Fibroblast of upper back skin (primary cell): ENCODE measurements at regions not wholly inside any gene's neighbourhood (a gene's known extent, or its start where the extent isn't known, plus 50 kb on each side); places are given as distances from the start of the nearest gene placed in this dataset.

Experiments used
- DNase-seq: peaks from one replicate; pipeline ENCODE4 v3.0.0-alpha.2; 2013

GRCh38 chr12:89977405-89978085 is 268.9 kb upstream of the ATP2B1 start:
- DNase-seq: peak; percentile 85

- no peak for DNase-seq
Observed at GRCh38 chr12:89976866-89977265, 268.2 kb upstream of the ATP2B1 start.

- DNase-seq: no peak
Observed at GRCh38 chr12:89975574-89975973, 266.9 kb upstream of the ATP2B1 start.

- peak; percentile 40 for DNase-seq
Observed at GRCh38 chr12:89971880-89972279, 263.2 kb upstream of the ATP2B1 start.

- peak; percentile 21 for DNase-seq
Observed at GRCh38 chr12:89970722-89971121, 262.1 kb upstream of the ATP2B1 start.

- no peak for DNase-seq
Observed at GRCh38 chr12:89969093-89969492, 260.5 kb upstream of the ATP2B1 start.

GRCh38 chr12:89968151-89968700 is 259.6 kb upstream of the ATP2B1 start:
- no peak for DNase-seq

GRCh38 chr12:89966495-89967240 is 258.0 kb upstream of the ATP2B1 start:
- no peak for DNase-seq

- DNase-seq: no peak
Observed at GRCh38 chr12:89965993-89966392, 257.4 kb upstream of the ATP2B1 start.

GRCh38 chr12:89962648-89963047 is 254.0 kb upstream of the ATP2B1 start:
- no peak for DNase-seq

GRCh38 chr12:89960607-89961394 is 252.2 kb upstream of the ATP2B1 start:
- peak; percentile 30 for DNase-seq

GRCh38 chr12:89960011-89960507 is 251.4 kb upstream of the ATP2B1 start:
- no peak for DNase-seq

GRCh38 chr12:89959179-89959578 is 250.5 kb upstream of the ATP2B1 start:
- DNase-seq: no peak

- no peak for DNase-seq
Observed at GRCh38 chr12:89954259-89954658, 245.6 kb upstream of the ATP2B1 start.

- no peak for DNase-seq
Observed at GRCh38 chr12:89951694-89952060, 243.0 kb upstream of the ATP2B1 start.

GRCh38 chr12:89951050-89951693 is 242.5 kb upstream of the ATP2B1 start:
- DNase-seq: peak; percentile 25

- no peak for DNase-seq
Observed at GRCh38 chr12:89950421-89950820, 241.8 kb upstream of the ATP2B1 start.

GRCh38 chr12:89949457-89950195 is 241.0 kb upstream of the ATP2B1 start:
- peak; percentile 58 for DNase-seq

GRCh38 chr12:89948271-89949175 is 239.9 kb upstream of the ATP2B1 start:
- no peak for DNase-seq

- DNase-seq: peak; percentile 93
Observed at GRCh38 chr12:89947437-89948270, 239.0 kb upstream of the ATP2B1 start.
